Keratinocyte (primary cell): ENCODE measurements at regions not wholly inside any gene's neighbourhood (a gene's known extent, or its start where the extent isn't known, plus 50 kb on each side); places are given as distances from the start of the nearest gene placed in this dataset.

Experiments used
- CTCF ChIP-seq, 3 experiments: IDR thresholded peaks in 1 of 3; conservative IDR thresholded peaks in 1 of 3; optimal IDR thresholded peaks in 1 of 3; 2 replicates in 2 of 3; 3 replicates in 1 of 3; pipeline versions ENCODE3 to v1.5.1; 2011; ENCODE audit warnings: low read length in 3 of 3, mild to moderate bottlenecking in 3 of 3, moderate library complexity in 2 of 3, control low read depth in 1 of 3, inconsistent platforms in 1 of 3; ENCODE audit not compliant: insufficient read depth in 2 of 3; ENCODE audit errors: extremely low read depth in 1 of 3
- EZH2 ChIP-seq: IDR thresholded peaks from one replicate; pipeline ENCODE4 v1.6.1; 2012; ENCODE audit warnings: inconsistent platforms, mild to moderate bottlenecking, low read length, moderate library complexity

- TF ChIP-seq CTCF (optimal IDR thresholded peaks at IDR 0.05 in 1 of 3, IDR thresholded peaks at IDR 0.05 in 1 of 3, conservative IDR thresholded peaks at IDR 0.05 in 1 of 3; ENCODE audit: extremely low read depth in 1 of 3, insufficient read depth in 2 of 3, low read length in 3 of 3) (no peak), EZH2 (no peak)
These were observed 191.9 kb upstream of the GYPC start for GRCh38 chr2:126463892-126464674.
